ENCODE measurements at regions not wholly inside any gene's neighbourhood (a gene's known extent, or its start where the extent isn't known, plus 50 kb on each side); places are given as distances from the start of the nearest gene placed in this dataset.

DNA sequence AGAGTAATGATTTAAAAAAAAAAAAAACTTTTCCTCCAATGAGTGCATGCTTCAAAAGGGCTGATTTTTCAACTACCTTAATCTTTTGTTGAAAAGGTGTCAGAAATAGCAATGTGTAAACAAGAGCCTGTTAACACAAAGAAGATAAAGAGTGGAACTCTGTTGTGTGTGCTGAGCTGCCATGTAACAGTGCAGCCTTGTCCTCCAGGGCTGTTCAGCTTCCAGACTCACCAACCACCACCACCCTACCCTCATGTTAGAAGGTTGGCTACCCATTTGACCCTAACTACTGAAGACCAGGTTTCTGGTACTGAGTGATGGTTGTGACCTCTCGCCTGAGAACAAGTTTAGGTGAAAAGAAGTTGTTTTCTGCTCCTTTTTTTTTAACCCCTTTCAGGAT lies 222.8 kb upstream of the TEX13C start:
- H3K27me3 Mint-ChIP-seq (ENCODE audit: unreplicated experiment): no peaks in the 10 kb centered on the region
- CTCF ChIA-PET: no interaction called here
- no TSS peak for BruUV-seq (replicated peaks)
- H3K36me3 Mint-ChIP-seq (ENCODE audit: insufficient read depth, unreplicated experiment): no peaks in the 10 kb centered on the region
- TF ChIP-seq CTCF (IDR thresholded peaks at IDR 0.05; ENCODE audit: unreplicated experiment): no peak
- no peak overlapping the region for H3K27ac Mint-ChIP-seq (ENCODE audit: unreplicated experiment)
- intact Hi-C loops (cut with micrococcal nuclease; ENCODE audit: unreplicated experiment): no loop called here
- H3K4me3 Mint-ChIP-seq (ENCODE audit: low read depth, unreplicated experiment): no peak overlapping the region
- no peaks in the 10 kb centered on the region for H3K4me1 Mint-ChIP-seq (ENCODE audit: low read depth, unreplicated experiment)
- DNase-seq: no peak
- no peaks in the 10 kb centered on the region for H3K9me3 Mint-ChIP-seq (ENCODE audit: low read depth, unreplicated experiment)

DNA sequence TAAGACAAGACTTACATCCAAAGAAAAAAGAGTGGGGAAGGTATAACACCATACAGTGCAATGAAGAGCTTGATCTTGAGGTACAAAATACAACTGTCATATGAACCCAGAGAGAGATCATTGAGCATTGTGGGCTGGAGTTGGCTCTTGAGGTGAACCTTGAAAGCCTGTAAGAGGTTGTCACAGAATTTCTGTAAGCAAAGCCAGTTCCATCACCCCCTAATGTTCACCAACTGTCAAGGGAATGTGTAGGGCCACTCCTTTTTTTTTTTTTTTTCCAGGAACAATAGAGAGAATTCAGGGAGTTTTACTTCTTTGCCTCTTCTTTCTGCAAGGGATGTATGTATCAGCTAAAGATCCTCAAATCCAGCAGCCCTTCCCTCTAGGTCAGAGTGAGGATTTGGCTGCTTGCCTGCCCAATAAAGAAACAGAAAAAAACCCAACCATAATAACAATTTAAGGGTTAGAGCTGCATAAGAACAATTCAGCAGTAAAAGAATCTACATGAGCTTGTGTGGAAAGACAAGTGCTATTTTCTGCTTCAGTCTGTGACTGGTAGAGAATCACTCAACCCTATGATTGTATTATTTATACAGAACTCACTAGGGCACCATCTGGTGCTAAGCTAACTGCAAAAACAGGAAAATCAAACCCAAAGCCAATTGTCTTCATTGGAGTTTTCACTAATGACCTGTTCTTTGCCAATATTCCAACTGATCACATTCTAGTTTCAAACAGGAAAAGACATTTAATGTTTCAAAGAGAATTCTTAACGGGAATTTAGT lies 217.5 kb upstream of the TEX13C start:
- H3K9me3 Mint-ChIP-seq (ENCODE audit: low read depth, unreplicated experiment): no peaks in the 10 kb centered on the region
- no peaks in the 10 kb centered on the region for H3K27me3 Mint-ChIP-seq (ENCODE audit: unreplicated experiment)
- no peak overlapping the region for H3K27ac Mint-ChIP-seq (ENCODE audit: unreplicated experiment)
- intact Hi-C loops (cut with micrococcal nuclease; ENCODE audit: unreplicated experiment): no loop called here
- no peaks in the 10 kb centered on the region for H3K4me1 Mint-ChIP-seq (ENCODE audit: low read depth, unreplicated experiment)
- CTCF ChIA-PET: no interaction called here
- no peak for DNase-seq
- no peak for TF ChIP-seq CTCF (IDR thresholded peaks at IDR 0.05; ENCODE audit: unreplicated experiment)
- no TSS peak for BruUV-seq (replicated peaks)
- H3K36me3 Mint-ChIP-seq (ENCODE audit: insufficient read depth, unreplicated experiment): no peaks in the 10 kb centered on the region
- H3K4me3 Mint-ChIP-seq (ENCODE audit: low read depth, unreplicated experiment): no peak overlapping the region

DNA sequence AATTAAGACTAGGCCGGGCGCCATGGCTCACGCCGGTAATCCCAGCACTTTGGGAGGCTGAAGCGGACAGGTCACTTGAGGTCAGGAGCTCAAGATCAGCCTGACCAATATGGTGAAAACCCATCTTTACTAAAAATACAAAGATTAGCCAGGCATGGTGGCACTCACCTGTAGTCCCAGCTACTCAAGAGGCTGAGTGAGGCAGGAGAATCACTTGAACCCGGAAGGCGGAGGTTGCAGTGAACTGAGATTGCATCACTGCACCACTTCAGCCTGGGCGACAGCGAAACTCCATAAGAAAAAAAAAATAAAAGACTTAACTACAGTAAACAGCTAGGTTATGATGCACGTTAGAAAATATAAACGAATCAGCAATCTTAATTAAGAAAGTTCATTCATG lies 216.0 kb upstream of the TEX13C start:
- no TSS peak for BruUV-seq (replicated peaks)
- no peak for TF ChIP-seq CTCF (IDR thresholded peaks at IDR 0.05; ENCODE audit: unreplicated experiment)
- no peaks in the 10 kb centered on the region for H3K36me3 Mint-ChIP-seq (ENCODE audit: insufficient read depth, unreplicated experiment)
- intact Hi-C loops (cut with micrococcal nuclease; ENCODE audit: unreplicated experiment): no loop called here
- peaks cover 3% of the 10 kb centered on the region for H3K9me3 Mint-ChIP-seq (ENCODE audit: low read depth, unreplicated experiment)
- H3K27ac Mint-ChIP-seq (ENCODE audit: unreplicated experiment): no peak overlapping the region
- H3K4me1 Mint-ChIP-seq (ENCODE audit: low read depth, unreplicated experiment): no peaks in the 10 kb centered on the region
- no peak overlapping the region for H3K4me3 Mint-ChIP-seq (ENCODE audit: low read depth, unreplicated experiment)
- CTCF ChIA-PET: no interaction called here
- DNase-seq: no peak
- no peaks in the 10 kb centered on the region for H3K27me3 Mint-ChIP-seq (ENCODE audit: unreplicated experiment)

DNA sequence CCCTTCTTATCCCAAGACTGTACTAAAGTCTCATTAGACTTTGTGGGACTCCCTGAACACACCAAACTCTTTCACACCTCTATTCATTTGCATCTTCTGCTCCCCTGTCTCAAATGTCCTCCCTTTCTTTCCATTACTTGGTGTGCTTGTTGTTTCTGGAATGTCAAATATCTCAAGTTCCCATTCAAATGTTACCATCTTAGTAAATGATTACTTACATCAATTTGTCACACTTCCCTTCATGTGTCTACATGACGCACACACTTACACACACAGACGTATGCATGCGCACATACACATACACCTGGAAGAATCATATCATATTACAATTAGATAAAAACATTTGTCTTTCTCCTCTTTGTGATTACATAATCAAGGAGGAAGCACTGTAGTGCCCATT lies 210.8 kb upstream of the TEX13C start:
- DNase-seq: no peak
- intact Hi-C loops (cut with micrococcal nuclease; ENCODE audit: unreplicated experiment): no loop called here
- no peaks in the 10 kb centered on the region for H3K27me3 Mint-ChIP-seq (ENCODE audit: unreplicated experiment)
- BruUV-seq (replicated peaks): no TSS peak
- H3K36me3 Mint-ChIP-seq (ENCODE audit: insufficient read depth, unreplicated experiment): no peaks in the 10 kb centered on the region
- no peak for TF ChIP-seq CTCF (IDR thresholded peaks at IDR 0.05; ENCODE audit: unreplicated experiment)
- H3K27ac Mint-ChIP-seq (ENCODE audit: unreplicated experiment): no peak overlapping the region
- H3K9me3 Mint-ChIP-seq (ENCODE audit: low read depth, unreplicated experiment): peaks cover 7% of the 10 kb centered on the region
- no peak overlapping the region for H3K4me3 Mint-ChIP-seq (ENCODE audit: low read depth, unreplicated experiment)
- H3K4me1 Mint-ChIP-seq (ENCODE audit: low read depth, unreplicated experiment): no peaks in the 10 kb centered on the region
- CTCF ChIA-PET: no interaction called here
